NCI-H526 treated with DMSO at 0.1 percent for 48 hours (cell line): ENCODE measurements at regions not wholly inside any gene's neighbourhood (a gene's known extent, or its start where the extent isn't known, plus 50 kb on each side); places are given as distances from the start of the nearest gene placed in this dataset.
"Not testable (repeated sequence)": the region's sequence is repeated elsewhere in the genome, so short reads cannot be mapped to it uniquely, and the experiment has no call there.

ENCODE experiments used
- DNase-seq: peaks from one replicate; lab custom pipeline; 2025; lab: John Stamatoyannopoulos, UW

- no peak for DNase-seq
These were observed 72.6 kb downstream of the ISX start for GRCh38 chr22:35138521-35138920.

GRCh38 chr22:35140879-35141745 is 75.2 kb downstream of the ISX start:
- no peak for DNase-seq

DNA sequence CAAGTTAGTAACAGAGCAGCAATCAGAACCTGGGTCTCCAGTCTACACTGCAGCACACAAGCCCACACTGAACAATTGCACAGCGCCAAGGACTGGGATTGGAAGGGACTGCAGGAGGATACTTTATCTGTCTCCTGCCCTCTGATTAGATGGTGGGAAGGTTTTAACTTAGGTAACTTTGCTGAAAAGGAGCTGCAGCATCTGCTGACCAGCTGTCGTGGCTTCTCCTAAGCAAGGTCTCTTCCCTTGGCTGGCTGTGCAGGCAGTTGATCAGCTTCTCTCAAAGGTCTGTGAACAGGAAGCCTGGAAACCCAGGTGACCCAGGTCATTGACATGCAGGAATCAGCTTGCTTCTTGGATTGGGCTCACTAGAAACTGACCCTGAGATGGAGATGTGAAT is 82.4 kb downstream of the ISX start:
- no peak for DNase-seq

DNA sequence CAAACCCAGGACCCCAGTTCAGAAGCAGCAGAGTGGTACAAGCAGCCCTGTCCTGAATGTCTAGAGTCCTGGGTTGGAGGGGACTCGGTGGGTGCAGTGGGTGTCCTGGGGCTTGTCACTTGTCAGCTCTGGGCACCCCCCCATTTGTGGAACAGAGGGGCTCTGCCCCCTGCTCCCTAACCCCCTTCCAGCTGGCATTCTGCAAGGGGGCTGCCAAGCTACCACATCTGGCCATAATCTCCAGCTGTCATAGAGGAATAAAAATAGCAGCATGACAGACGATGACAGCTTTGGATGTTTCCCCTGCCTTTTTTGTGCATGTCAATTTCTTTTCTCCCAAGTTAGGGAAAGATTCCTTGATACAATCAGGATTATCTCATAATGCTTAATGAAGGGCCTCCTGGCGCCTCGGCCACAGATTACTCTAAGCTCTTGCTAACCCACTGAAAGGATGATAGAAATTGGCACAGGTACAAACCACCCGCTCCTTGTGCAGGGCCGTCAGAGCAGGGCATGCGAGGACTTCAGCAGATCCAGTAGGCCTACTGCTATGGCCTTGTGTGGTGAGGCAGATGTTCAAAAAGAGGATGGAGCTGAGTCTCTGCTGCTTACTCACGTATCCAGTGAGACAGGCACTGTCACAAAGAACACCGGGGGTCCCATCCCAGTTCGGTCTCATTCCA is 83.0 kb downstream of the ISX start:
- no peak for DNase-seq

DNA sequence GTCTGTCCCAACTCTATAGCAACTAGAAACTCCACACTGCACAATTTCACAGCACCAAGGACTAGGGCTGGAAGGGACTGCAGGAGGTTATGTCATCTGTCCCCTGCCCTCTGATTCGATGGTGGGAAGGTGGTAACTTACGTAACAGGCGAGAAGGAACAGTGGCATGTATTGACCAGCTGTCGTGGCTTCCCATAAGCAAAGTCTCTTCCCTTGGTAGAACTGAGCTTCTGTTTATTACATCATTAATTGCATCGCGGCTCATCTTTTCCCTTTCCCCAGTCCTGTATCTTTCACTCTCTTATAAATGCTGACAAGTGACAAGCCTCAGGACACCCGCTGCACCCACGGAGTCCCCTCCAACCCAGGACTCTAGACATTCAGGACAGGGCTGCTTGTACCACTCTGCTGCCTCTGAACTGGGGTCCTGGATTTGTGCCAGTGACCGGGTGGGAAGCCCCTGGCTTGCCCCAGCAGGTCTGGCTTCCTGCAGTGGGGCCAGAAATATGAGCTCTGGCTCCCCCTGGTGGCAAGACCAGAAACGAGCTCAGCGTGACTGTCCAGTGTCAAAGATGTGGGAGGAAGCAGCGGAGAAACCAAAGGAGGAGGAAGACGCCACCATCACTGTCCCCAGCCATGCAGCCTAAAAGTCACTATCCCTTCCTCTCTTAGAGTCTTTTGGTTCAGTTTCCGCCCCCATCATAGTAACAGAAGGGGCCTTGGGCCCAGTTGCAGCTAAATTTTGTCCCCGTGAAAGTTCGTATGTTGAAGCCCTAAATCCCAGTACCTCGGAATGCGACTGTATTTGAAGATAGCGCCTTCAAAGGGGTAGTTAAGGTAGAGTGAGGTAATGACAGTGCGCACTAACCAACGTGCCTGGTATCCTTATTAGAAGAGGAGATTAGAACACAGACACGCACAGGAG is 84.5 kb downstream of the ISX start:
- peak; percentile 18 for DNase-seq

DNA sequence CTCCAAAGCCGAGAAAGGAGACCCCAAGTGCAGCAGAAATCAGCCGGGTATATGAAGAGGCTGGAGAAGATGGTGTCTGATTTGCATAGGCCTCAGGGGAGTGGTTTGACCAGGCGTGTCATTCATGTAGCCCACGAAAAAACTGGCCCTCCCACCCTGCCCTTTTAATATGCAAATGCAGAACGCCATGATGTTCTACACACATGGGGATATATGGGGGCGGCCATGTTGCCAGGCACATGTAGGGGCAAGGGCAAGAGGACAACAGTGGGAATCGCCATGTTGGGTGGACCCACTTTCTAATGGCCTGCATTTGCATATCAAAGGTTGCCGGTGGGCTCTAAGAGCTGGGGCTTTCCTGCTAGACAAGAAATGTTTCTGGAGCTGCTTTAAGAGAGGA is 86.4 kb downstream of the ISX start:
- no peak for DNase-seq

GRCh38 chr22:35154937-35155387 is 89.0 kb downstream of the ISX start:
- peak; percentile 33 for DNase-seq

DNA sequence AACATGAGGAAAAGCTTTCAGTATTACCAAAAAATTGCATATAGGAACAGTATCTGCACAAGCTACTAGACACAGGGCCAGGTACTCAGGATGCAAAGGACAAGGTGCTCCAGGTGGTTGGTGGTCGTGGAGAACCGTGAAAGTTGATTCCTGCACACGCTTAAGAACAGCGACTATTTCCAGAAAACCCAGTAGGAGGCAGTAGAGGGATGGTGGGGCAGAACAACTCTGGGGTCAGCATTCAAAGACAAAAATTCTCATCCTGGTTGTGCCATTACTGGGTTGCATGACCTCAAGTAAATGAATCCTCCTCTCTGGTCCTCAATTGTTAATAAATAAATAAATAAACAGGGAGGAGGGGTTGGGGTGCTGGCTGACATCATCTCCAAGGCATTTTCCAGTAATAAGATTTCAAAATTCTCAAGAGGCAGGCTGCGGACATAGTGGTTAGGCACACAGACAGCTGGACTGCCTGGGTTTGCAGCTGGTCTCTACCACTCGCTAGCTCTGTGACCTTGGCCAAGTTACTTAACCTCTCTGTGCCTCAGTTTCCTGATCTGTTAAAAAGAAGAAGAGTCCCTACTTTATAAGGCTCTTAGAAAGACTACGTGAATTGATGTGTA is 89.6 kb downstream of the ISX start:
- DNase-seq, result no peak

GRCh38 chr22:35156945-35157344 is 91.0 kb downstream of the ISX start:
- no peak for DNase-seq

DNA sequence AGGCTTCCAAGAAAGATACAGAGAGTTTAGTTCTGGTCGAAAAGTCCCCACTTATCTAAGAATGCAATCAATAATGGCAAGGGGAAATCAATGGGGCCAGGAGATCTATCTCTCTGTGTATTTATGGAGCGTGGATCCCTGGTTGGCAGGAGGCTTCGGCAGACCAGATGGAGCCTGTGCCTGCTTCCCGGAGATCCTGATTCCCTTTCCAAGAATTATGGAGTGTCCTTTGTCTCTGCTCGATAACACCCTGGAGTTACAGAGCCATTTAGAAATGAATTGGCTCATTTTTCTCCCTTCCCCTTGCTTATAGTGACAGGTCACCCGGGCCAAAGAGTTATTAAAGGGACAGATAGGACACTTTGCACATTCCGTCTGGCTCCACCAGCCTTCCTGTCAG is 92.4 kb downstream of the ISX start:
- no peak for DNase-seq

DNA sequence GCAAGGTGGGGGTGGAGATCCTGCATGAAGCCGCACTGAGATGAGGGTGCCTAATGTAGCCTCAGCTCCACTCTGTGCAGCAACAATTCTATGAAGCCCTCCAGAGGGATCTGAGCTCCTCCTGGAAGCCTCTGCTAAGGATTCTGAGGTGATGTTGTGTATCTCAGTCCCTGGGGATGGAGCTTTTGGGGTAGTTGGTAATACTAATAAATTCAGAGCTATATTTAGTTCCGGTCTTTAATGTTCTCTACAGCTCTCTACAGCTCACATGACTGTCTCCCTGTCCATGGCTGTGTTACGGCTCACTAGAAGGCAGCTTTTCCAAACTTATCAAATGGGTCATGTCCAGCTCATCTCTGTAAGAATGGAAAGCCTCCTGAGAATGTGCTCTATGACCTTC is 93.4 kb downstream of the ISX start:
- no peak for DNase-seq

DNA sequence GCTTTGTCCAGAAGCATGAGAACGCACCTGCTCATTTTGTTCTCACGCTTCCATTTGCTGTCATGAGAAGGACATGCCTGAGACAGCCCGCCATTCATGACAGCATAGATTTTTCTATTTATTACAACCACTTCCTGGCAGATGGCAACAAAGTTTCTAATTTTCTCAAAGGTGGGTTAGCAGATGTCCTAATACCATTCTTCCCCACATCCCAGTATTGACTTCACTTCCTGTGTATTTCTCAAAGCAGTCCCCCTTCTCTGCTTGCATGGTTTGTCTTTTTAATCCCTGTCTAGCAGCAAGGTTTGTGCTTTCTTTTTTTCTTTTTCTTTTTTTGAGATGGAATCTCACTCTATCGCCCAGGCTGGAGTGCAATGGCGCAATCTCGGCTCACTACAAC is 94.3 kb downstream of the ISX start:
- DNase-seq, result no peak

DNA sequence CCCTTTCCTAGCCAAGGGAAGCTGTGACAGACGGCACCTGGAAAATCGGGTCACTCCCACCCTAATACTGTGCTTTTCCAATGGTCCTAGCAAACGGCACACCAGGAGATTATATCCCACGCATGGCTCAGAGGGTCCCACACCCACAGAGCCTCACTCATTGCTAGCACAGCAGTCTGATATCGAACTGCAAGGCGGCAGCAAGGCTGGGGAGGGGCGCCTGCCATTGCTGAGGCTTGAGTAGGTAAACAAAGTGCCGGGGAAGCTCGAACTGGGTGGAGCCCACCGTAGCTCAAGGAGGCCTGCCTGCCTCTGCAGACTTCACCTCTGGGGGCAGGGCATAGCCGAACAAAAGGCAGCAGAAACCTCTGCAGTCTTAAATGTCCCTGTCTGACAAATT is 91.4 kb upstream of the HMGXB4 start:
- DNase-seq, result not testable (repeated sequence)

- no peak for DNase-seq
These were observed 86.3 kb upstream of the HMGXB4 start for GRCh38 chr22:35170716-35171697.

DNA sequence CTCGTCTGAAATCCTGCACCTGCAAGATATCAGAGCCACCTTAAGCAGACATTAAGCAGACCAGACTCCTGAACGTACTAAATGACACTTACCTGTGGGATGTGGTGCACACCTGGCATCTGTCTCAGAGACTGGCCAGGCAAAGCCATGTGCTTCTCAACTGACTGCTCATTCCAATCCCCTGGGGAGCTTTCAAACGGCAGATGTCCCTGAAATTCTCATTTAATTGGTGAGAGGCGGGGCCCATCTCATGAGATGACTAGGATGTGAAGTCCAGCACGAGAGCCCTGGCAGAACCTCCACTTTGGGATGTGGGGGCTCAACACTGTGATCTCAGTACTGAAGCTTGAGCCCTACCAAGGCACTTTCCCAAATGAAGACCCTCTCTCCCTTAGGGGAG is 84.9 kb upstream of the HMGXB4 start:
- DNase-seq, result peak; percentile 91

- no peak for DNase-seq
These were observed 83.6 kb upstream of the HMGXB4 start for GRCh38 chr22:35173655-35174054.

DNA sequence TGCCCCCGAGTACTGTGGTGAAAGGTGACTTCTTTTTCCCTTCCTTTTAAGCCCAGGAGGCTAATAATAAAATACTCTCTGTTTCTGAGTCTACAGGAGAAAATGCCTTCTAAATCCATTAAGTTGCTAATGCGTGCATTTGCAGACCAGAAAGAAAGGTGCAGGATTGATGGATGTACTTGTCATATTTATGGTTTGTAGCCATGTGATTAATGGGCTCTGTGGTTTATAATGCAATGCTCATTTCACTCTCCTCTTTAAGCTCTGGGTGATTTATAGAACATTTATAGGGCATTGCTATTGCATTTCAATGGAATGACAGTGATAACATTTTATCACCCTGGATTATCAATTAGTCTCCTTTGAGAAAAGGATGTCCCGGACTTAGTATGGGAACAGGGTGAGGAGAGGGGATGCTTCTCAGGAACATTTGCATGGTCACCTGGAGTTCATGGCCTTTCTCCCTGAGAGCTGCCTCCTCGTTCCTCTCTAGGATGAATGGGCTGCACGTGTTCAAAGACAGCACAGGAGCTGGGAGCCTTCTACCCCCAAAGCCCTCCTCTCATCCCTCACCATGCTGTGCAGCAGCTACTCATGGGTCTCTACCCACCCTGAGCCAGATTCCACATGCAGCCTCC is 82.8 kb upstream of the HMGXB4 start:
- DNase-seq, result peak; percentile 9

DNA sequence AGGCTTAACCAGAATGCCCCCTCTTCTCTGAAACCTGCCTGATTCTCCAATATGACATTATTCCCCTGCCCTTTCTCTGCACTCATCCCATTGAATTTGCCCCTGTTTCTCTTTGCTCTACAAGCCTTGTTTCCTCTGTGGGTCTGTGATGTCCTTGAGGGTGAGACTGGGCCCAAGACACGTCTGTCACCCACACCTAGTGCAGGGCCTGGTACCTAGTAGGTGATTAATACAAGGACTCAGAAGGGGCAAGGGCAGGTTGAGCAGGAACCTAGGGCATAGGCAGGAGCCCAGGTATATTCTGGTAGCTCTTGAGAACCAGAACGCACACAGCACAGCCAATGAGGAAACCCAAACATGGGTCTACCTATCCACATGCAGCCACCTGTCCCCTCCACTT is 81.9 kb upstream of the HMGXB4 start:
- DNase-seq, result no peak

GRCh38 chr22:35177811-35178210 is 79.5 kb upstream of the HMGXB4 start:
- DNase-seq, result no peak

DNA sequence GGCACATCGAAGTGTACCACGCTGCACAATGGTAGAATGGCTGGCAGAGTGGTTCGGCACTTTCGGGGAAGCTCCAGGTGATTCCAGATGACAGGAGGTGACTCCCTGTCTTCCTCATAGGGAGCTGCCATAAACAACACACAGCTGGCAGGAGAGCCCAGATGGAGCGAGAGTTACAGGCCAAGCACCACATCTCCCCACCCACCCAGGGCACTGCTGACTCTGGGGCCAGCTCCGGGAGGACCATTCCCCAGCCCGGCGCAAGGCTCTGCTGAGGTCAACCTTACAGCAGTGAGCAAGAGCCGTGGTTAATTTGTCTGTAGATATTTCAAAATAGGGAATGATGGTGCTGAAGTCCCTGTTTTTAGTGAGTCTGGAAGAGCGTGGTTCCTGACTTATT is 78.8 kb upstream of the HMGXB4 start:
- no peak for DNase-seq
